Neuron (in vitro differentiated cells): ENCODE measurements at regions not wholly inside any gene's neighbourhood (a gene's known extent, or its start where the extent isn't known, plus 50 kb on each side); places are given as distances from the start of the nearest gene placed in this dataset.
"Not testable (repeated sequence)": the region's sequence is repeated elsewhere in the genome, so short reads cannot be mapped to it uniquely, and the experiment has no call there.

ENCODE experiments used
- H2AFZ ChIP-seq: one replicate; pipeline ENCODE4 v1.6.1; 2013; ENCODE audit warnings: low read depth, mild to moderate bottlenecking, inconsistent platforms, low read length, moderate library complexity
- H3K27me3 ChIP-seq: one replicate; pipeline ENCODE4 v1.6.1; 2013; ENCODE audit warnings: low read length; ENCODE audit not compliant: insufficient read depth
- H3K36me3 ChIP-seq: one replicate; pipeline ENCODE4 v1.6.1; 2013; ENCODE audit warnings: low read length; ENCODE audit not compliant: insufficient read depth
- H3K4me1 ChIP-seq: one replicate; pipeline ENCODE4 v1.6.1; 2013; ENCODE audit warnings: low read length; ENCODE audit not compliant: insufficient read depth
- H3K4me3 ChIP-seq: 2 replicates; pipeline ENCODE4 v1.5.1; 2013; ENCODE audit warnings: mild to moderate bottlenecking, low read length, moderate library complexity
- H3K9me3 ChIP-seq: one replicate; pipeline ENCODE4 v1.6.1; 2013; ENCODE audit warnings: low read length

DNA sequence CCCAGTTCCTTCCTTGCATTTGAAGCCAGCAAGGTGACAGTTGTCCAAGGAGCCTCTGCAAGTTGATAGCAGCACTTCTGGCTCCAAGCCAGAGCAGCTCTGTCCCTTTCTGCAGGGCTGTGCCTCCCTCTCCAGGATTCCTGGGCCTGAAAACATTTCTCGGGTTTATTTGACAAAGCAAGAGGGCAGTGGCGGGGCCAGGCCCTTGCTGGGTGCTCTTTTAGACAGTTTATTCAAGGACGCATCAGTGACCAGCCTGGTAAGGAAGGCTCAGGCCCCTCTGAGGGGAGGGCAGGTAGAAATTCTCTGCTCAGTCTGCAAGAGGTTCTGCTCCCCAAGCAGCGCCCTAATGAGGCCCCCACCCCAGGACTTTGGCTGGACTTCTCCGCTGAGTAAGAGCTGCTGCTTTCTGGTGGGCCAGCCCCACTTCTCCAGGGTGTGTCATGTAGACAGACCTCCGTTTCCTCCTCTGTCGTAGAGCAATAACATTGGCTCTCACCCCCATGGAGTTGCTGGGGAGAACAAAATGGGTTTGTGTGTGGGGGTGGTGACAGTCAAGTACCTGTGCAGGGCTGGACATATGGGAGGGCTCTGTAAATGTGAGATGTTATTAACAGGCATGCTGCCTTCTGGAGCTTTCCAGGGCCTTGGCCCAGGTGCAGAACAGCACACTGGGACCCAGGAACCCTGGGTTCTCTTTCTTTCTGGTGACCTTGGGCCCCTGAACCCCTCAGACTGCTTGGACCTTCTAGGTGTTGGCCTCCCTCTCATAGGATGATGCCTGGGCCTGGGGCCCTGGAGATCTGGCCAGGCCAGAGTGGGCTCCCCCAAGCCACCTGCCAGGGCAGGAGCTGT lies 146.2 kb upstream of the TLE3 start:
- Histone ChIP-seq H2AFZ (no peak overlapping the region), H3K4me1 (peaks cover 10% of the 10 kb centered on the region), H3K36me3 (no peaks in the 10 kb centered on the region), H3K9me3 (no peaks in the 10 kb centered on the region), H3K27me3 (no peaks in the 10 kb centered on the region), H3K4me3 (no peak overlapping the region)

DNA sequence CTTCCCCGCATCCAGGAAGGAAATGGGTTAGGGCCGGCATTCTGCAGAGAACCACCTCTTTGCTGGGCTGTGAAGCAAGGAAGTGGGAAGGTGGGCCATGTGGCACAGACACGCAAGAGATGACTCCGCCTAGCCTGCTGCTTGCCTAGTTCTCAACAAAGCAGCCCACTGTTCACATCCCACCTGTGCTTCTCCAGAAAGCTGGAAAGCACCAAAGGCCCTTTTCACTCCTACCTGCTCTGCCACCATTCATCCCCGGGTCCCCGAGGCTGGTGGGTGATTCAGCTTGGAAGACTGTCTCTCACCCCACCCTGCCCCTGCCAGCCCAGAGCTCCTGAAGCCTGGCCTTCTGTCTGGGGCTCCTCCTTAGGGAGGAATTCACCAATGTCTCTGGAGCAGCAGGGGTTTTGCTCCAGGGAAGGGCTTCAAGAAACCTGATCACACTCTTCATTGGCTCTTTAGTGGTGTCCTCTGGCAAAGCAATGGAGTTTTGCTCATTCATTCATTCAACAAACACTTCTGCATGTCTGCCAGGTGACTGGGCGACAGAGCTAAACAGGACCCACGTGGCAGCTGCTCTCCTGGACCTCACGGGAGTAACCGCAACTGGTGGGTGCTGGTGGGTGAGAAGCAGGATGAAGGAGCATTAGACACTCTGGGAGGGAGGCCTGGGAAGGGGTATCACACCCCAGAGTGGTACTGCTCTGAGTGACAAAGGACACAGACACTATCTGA lies 145.4 kb upstream of the TLE3 start:
- H3K4me1 ChIP-seq = peaks cover 4% of the 10 kb centered on the region
- H2AFZ ChIP-seq = no peak overlapping the region

DNA sequence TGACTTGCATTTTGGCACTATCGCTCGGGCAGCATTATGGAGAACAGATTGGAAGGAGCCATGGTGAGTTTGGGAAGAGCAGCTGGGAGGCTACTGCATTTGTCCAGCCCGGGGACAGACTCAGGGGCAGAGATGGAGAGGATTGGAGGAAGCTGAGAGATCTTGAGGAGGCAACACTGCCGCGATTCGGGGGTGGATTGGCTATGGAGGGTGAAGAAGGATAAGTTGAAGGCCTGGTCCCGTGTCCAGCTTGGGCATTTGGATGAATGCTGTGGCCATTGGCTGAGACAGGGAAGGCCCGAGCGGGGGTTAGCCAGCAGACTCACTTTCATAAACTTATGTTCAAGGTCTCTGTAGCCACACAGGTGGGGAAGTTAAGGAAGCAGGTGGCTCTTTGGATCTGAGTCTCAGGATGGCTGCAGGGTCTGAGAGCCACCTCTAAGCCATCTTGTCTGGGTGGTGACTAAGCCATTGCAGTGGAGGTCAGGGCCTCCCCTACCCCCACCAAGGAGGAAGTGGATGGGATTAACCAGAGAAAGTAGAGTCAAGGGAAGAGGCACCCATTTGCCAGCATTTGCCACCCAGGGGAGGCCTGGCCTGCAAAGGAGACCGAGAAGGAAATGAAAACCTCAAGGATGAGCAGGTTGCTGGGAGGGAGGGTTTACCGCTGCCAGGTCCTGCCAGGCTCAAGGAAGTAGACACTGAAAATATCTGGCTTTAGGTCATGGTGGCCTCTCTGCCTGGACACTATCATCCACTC lies 144.0 kb upstream of the TLE3 start:
- H3K27me3 ChIP-seq = no peaks in the 10 kb centered on the region
- H3K4me3 ChIP-seq = no peak overlapping the region
- H2AFZ ChIP-seq = no peak overlapping the region
- H3K36me3 ChIP-seq = no peaks in the 10 kb centered on the region
- no peaks in the 10 kb centered on the region for H3K4me1 ChIP-seq
- no peaks in the 10 kb centered on the region for H3K9me3 ChIP-seq

More for the DNA sequence above, 145.4 kb upstream of the TLE3 start:
- Histone ChIP-seq H3K9me3 (no peaks in the 10 kb centered on the region), H3K4me3 (no peak overlapping the region), H3K27me3 (no peaks in the 10 kb centered on the region), H3K36me3 (no peaks in the 10 kb centered on the region)

DNA sequence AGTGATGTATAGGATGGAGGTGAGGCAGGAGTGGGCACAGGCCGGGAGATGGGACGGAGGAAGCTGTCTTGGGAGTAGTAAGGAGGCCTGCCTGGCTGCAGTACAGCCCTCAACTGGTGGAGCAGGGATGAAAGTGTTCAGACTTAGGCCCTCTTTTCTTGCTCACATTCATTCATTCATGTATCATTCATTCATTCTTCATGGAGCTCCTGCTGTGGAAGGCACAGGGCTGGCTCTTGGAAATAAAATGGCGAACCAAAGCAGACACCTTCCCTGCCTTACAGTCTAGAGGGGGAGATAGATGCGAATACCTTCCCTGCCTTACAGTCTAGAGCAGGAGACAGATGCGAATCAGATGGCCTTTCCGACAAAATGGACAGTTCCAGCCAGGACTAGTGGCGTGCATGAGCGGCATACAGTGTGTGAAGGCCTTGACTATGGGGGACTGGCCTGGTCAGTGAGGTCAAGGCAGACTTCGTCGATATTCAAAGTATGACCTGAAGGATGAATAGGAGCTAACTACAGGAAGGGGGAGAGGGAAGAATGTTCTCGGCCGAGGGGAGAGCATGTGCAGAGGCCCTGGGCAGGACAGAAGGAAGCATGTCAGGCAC lies 143.2 kb upstream of the TLE3 start:
- Histone ChIP-seq H3K27me3 (no peaks in the 10 kb centered on the region), H3K4me3 (no peak overlapping the region), H3K9me3 (no peaks in the 10 kb centered on the region), H3K36me3 (no peaks in the 10 kb centered on the region), H2AFZ (no peak overlapping the region), H3K4me1 (no peaks in the 10 kb centered on the region)

DNA sequence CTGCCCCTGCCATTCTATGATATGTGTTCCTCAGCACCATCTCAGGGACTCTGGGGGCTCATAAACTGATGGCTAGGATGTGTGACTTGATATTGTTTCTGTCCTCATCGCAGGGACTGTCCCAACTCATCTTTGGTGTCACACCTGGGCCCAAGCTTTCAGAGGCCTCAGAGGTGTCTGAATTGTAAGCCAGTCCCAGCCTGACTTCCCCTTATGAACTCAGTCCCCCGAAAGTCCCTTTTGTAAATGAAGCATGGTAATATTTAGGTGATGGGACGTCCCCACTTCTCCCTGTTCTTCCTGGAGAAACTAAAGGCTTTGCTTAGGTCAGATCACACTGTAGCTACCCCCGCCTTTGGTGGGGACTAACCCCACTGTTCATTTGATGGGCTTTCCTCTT lies 142.4 kb upstream of the TLE3 start:
- Histone ChIP-seq H2AFZ (no peak overlapping the region), H3K9me3 (no peaks in the 10 kb centered on the region), H3K4me3 (no peak overlapping the region), H3K36me3 (no peaks in the 10 kb centered on the region), H3K4me1 (no peaks in the 10 kb centered on the region), H3K27me3 (no peaks in the 10 kb centered on the region)

DNA sequence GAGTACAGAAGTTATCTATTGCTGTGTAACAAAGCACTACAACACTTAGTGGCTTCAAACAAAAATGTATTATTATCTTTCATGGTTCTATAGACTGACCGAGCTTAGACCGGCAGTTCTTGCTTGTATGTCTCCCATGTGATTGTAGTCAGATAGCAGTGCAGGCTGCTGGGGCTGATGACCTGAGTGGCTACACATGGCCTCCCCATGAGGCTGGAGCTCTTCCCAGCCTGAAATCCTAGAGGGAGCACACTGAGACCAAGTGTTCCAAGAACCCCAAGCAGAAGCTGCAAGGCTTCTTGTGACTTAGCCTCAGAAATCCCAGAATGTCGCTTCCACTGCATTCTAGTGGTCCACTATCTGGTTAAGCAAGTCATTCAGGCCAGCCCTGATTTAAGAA lies 141.2 kb upstream of the TLE3 start:
- H3K9me3 ChIP-seq = no peaks in the 10 kb centered on the region
- no peak overlapping the region for H3K4me3 ChIP-seq
- H3K4me1 ChIP-seq = no peaks in the 10 kb centered on the region
- no peaks in the 10 kb centered on the region for H3K27me3 ChIP-seq
- H2AFZ ChIP-seq = no peak overlapping the region
- no peaks in the 10 kb centered on the region for H3K36me3 ChIP-seq

DNA sequence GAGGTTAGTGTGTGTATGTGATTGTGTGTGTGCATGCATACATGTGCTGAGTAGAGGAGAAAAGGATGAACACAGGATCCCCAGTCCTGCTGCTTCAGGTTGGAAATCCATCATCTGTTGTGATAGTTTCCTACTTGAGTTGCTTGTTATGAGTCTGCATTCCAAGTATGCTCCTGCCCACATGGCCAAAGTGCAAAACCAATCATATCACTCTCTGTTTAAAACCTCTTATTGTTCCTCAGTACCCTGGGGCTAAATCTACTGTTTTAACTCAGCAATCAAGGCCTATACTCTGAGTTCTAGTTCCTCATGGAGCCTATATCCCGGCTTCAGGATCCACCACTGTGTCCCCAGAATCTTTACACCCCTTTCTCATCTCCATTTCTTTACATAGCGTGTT lies 139.9 kb upstream of the TLE3 start:
- Histone ChIP-seq H2AFZ (no peak overlapping the region), H3K36me3 (no peaks in the 10 kb centered on the region)

DNA sequence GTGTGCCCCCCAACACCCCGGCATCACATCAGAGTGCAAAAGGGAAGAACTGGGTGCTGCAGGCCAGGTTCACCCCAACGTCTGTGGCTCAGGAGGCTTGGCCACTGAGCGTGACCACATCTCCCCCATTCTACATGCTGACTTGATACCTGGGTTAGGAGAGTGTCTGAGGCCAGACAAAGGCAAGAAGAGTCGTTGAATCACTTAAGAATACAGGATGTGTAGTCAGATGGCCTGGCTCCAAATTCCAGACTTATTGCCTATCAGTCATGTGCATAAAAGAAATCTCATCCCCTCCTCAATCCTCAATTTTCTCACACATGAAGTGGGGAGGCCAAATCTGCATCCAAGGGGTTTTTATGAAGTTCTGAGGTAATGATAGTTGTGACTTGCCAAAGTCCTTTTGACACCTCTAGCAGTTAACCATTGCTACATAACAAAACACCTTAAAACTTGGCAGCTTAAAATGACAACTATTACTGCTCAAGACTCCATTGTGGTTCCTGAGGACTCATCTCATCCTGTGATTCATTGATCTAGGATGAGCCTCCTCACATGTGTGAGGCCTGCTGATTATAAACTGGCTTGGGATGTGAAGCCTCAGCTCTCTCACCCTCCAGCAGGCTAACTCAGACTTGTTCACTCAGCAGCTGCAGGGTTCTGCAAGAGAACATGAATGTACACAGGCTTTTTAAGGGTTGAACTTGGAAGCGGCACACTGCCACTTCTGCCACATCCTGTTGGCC lies 138.8 kb upstream of the TLE3 start:
- H3K4me1 ChIP-seq = no peaks in the 10 kb centered on the region
- no peak overlapping the region for H2AFZ ChIP-seq
- no peak overlapping the region for H3K4me3 ChIP-seq
- no peaks in the 10 kb centered on the region for H3K27me3 ChIP-seq
- no peaks in the 10 kb centered on the region for H3K9me3 ChIP-seq
- no peaks in the 10 kb centered on the region for H3K36me3 ChIP-seq

More for the DNA sequence above, 139.9 kb upstream of the TLE3 start:
- H3K4me3 ChIP-seq = no peak overlapping the region
- H3K27me3 ChIP-seq = no peaks in the 10 kb centered on the region
- H3K9me3 ChIP-seq = no peaks in the 10 kb centered on the region
- no peaks in the 10 kb centered on the region for H3K4me1 ChIP-seq

DNA sequence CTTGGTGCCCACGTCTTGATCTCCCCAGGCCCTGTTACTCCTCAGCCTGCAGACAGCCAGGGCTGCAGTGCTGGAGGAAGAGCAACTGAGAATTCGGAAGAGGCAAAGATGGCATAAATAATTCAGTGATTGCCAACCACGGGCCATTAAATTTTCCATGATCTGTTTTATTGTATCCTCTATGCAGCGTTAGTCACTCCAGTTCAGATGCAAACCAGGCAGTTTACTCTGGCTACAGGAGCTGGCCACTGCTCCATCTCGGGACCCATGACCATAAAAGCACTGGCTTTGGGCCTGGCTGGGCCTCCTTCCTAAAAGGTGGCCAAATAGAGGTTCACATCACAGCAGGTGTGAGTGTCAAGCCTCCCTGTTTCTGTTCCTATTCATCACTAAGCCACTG lies 137.6 kb upstream of the TLE3 start:
- Histone ChIP-seq H3K4me3 (no peak overlapping the region), H2AFZ (no peak overlapping the region), H3K36me3 (no peaks in the 10 kb centered on the region), H3K9me3 (peaks cover 2% of the 10 kb centered on the region), H3K4me1 (no peaks in the 10 kb centered on the region), H3K27me3 (no peaks in the 10 kb centered on the region)

DNA sequence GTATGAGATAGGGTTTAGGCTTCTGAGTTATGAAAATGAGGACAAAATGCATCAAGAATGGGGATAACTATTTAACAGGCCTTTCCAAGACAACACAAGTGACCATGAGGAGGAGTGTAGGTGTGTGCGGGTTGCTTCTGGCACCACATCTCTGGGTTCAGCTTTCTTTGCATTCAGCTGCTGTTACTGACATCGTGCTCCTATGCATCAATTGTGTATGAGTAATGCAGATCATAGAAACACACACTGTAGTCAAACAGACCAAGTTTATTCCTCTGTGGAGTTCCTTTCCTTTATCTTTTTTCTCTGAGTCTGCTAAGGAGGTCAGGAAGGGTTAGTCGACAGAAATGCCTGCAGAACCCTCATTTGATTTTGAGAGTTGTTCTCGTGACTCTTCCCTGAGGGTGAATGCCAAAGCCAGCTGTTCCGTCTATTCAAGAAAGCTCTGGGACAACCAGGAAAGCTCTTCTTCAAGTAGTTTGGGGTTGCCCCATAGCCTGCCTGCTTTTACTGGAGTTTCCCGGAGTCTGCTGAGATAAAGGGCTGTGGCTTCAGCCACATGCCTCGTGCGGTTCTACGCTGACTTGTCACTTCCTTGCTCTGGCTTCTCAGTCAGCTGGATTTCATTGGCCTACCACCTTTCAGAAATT lies 136.7 kb upstream of the TLE3 start:
- Histone ChIP-seq H3K4me3 (no peak overlapping the region), H3K27me3 (no peaks in the 10 kb centered on the region), H3K9me3 (peaks cover 2% of the 10 kb centered on the region), H3K36me3 (no peaks in the 10 kb centered on the region), H2AFZ (no peak overlapping the region), H3K4me1 (no peaks in the 10 kb centered on the region)

DNA sequence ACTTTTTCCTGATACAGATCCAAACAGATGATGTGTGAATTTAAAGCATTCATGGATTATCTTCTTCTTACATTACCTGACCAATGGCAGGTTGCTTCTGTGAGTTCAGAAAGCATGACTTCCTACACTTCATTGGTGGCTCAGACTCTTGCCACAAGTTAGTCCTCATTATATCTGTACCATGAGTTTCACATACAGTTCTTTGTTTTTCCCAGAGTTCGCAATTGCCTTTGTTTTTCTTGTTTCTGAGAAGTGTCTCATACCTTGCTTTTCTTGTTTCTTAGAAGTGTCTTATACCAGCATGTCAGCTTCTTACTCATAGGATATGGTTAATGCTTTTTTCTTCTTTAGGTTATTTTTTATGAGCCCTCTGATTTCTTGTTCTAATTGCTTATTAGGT lies 133.8 kb upstream of the TLE3 start:
- H3K4me3 ChIP-seq = no peak overlapping the region
- H3K4me1 ChIP-seq = no peaks in the 10 kb centered on the region
- H3K36me3 ChIP-seq = no peaks in the 10 kb centered on the region
- H3K9me3 ChIP-seq = peaks cover 2% of the 10 kb centered on the region
- H2AFZ ChIP-seq = no peak overlapping the region
- no peaks in the 10 kb centered on the region for H3K27me3 ChIP-seq

DNA sequence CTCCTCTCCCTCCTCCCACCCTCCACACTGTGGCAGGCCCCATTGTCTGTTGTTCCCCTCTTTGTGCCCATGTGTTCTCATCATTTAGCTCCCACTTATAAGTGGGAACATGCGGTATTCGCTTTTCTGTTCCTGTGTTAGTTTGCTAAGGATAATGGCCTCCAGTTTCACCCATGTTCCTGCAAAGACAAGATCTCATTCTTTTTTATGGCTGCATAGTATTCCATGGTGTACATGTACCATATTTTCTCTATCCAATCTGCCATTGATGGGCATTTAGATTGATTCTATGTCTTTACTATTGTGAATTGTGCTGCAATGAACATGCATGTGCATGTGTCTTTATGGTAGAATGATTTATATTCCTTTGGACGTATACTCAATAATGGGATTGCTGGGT lies 130.2 kb upstream of the TLE3 start:
- H3K9me3 ChIP-seq, H3K4me3 ChIP-seq, H3K36me3 ChIP-seq, H3K4me1 ChIP-seq, H3K27me3 ChIP-seq, H2AFZ ChIP-seq: not testable (repeated sequence)
